HG03045 (cell line): ENCODE measurements at regions not wholly inside any gene's neighbourhood (a gene's known extent, or its start where the extent isn't known, plus 50 kb on each side); places are given as distances from the start of the nearest gene placed in this dataset.
"Not testable (repeated sequence)": the region's sequence is repeated elsewhere in the genome, so short reads cannot be mapped to it uniquely, and the experiment has no call there.

Experiments
- ATAC-seq: cut with Tn5 transposase; IDR thresholded peaks from one replicate; pipeline ENCODE4 v1.9.1; 2021; ENCODE audit warnings: mild to moderate bottlenecking, moderate library complexity; ENCODE audit not compliant: unreplicated experiment

- ATAC-seq: no peak
These were observed 146.8 kb downstream of the TPRA1 start for GRCh38 chr3:127443581-127444375.

GRCh38 chr3:127442506-127442905 is 148.0 kb downstream of the TPRA1 start:
- ATAC-seq: no peak

- ATAC-seq: no peak
These were observed 148.8 kb downstream of the TPRA1 start for GRCh38 chr3:127441764-127442163.

GRCh38 chr3:127440384-127440783 is 150.1 kb downstream of the TPRA1 start:
- no peak for ATAC-seq

- ATAC-seq: no peak
These were observed 150.9 kb downstream of the TPRA1 start for GRCh38 chr3:127439621-127440020.

GRCh38 chr3:127438951-127439350 is 151.1 kb upstream of the PRR20G start:
- no peak for ATAC-seq

GRCh38 chr3:127438371-127438770 is 150.5 kb upstream of the PRR20G start:
- no peak for ATAC-seq

GRCh38 chr3:127435299-127435698 is 147.5 kb upstream of the PRR20G start:
- ATAC-seq: not testable (repeated sequence)

GRCh38 chr3:127431066-127431465 is 143.2 kb upstream of the PRR20G start:
- ATAC-seq: no peak

- no peak for ATAC-seq
These were observed 140.6 kb upstream of the PRR20G start for GRCh38 chr3:127428344-127428997.

- ATAC-seq: no peak
These were observed 139.8 kb upstream of the PRR20G start for GRCh38 chr3:127427666-127428065.

GRCh38 chr3:127427156-127427555 is 139.3 kb upstream of the PRR20G start:
- ATAC-seq: no peak

GRCh38 chr3:127426444-127427153 is 138.8 kb upstream of the PRR20G start:
- ATAC-seq: no peak

- ATAC-seq: no peak
These were observed 137.9 kb upstream of the PRR20G start for GRCh38 chr3:127425505-127426443.

- no peak for ATAC-seq
These were observed 137.1 kb upstream of the PRR20G start for GRCh38 chr3:127424766-127425504.

- ATAC-seq: no peak
These were observed 136.3 kb upstream of the PRR20G start for GRCh38 chr3:127423856-127424765.

- ATAC-seq: no peak
These were observed 135.0 kb upstream of the PRR20G start for GRCh38 chr3:127422663-127423375.

GRCh38 chr3:127421943-127422662 is 134.3 kb upstream of the PRR20G start:
- no peak for ATAC-seq
